ENCODE measurements at regions not wholly inside any gene's neighbourhood (a gene's known extent, or its start where the extent isn't known, plus 50 kb on each side); places are given as distances from the start of the nearest gene placed in this dataset.

GRCh38 chr1:164369698-164370365 is 189.2 kb upstream of the PBX1 start:
- WGBS, 3 donors: 6 to 12% (median 6%) methylated on average over 4 of the region's 4 CpGs
- TF ChIP-seq CTCF (IDR thresholded peaks at IDR 0.05) (no peak), POLR2A (IDR thresholded peaks at IDR 0.05) (no peak), EP300 (IDR thresholded peaks at IDR 0.05) (no peak)
- Histone ChIP-seq H3K9me3 (peaks cover 0 to 5% of the 10 kb centered on the region in 2 donors), H3K27ac (no peak overlapping the region), H3K27me3 (no peaks in the 10 kb centered on the region), H3K4me3 (no peak overlapping the region), H3K36me3 (no peaks in the 10 kb centered on the region), H3K4me1 (ENCODE audit: insufficient read depth) (no peaks in the 10 kb centered on the region)
- intact Hi-C loops (cut with DNase I): no loop called here
- DNase-seq: no peak

- no peak overlapping the region for H3K27ac ChIP-seq
- no peaks in the 10 kb centered on the region for H3K9me3 ChIP-seq
- no peak for DNase-seq
- intact Hi-C loops (cut with DNase I): no loop called here
- H3K4me3 ChIP-seq: no peak overlapping the region
- H3K36me3 ChIP-seq: no peaks in the 10 kb centered on the region
- TF ChIP-seq EP300 (IDR thresholded peaks at IDR 0.05): no peak
- TF ChIP-seq CTCF (IDR thresholded peaks at IDR 0.05): no peak
- no peak for TF ChIP-seq POLR2A (IDR thresholded peaks at IDR 0.05)
- 33 to 55% (median 35%) methylated on average over 4 of the region's 4 CpGs for WGBS, 3 donors
- no peaks in the 10 kb centered on the region for H3K4me1 ChIP-seq (ENCODE audit: insufficient read depth)
- no peaks in the 10 kb centered on the region for H3K27me3 ChIP-seq
Measured at GRCh38 chr1:164380893-164381292, 178.1 kb upstream of the PBX1 start.

GRCh38 chr1:164382384-164382783 is 176.6 kb upstream of the PBX1 start:
- H3K9me3 ChIP-seq: peaks cover 0 to 3% of the 10 kb centered on the region in 2 donors
- 85 to 89% (median 89%) methylated on average over 8 of the region's 8 CpGs for WGBS, 3 donors
- H3K4me1 ChIP-seq (ENCODE audit: insufficient read depth): no peaks in the 10 kb centered on the region
- H3K36me3 ChIP-seq: no peaks in the 10 kb centered on the region
- no peaks in the 10 kb centered on the region for H3K27me3 ChIP-seq
- H3K4me3 ChIP-seq: no peak overlapping the region
- no peak overlapping the region for H3K27ac ChIP-seq
- DNase-seq: no peak
- TF ChIP-seq CTCF (IDR thresholded peaks at IDR 0.05): no peak
- no peak for TF ChIP-seq POLR2A (IDR thresholded peaks at IDR 0.05)
- TF ChIP-seq EP300 (IDR thresholded peaks at IDR 0.05): no peak
- intact Hi-C loops (cut with DNase I): no loop called here

GRCh38 chr1:164384262-164384661 is 174.7 kb upstream of the PBX1 start:
- TF ChIP-seq POLR2A (IDR thresholded peaks at IDR 0.05) (no peak), CTCF (IDR thresholded peaks at IDR 0.05) (no peak), EP300 (IDR thresholded peaks at IDR 0.05) (no peak)
- no peak overlapping the region for H3K4me3 ChIP-seq
- DNase-seq: no peak
- no peaks in the 10 kb centered on the region for H3K4me1 ChIP-seq (ENCODE audit: insufficient read depth)
- WGBS, 3 donors: 56 to 75% (median 70%) methylated on average over 3 of the region's 3 CpGs
- intact Hi-C loops (cut with DNase I): no loop called here
- peaks cover 0 to 3% of the 10 kb centered on the region in 2 donors for H3K9me3 ChIP-seq
- H3K36me3 ChIP-seq: no peaks in the 10 kb centered on the region
- H3K27me3 ChIP-seq: no peaks in the 10 kb centered on the region
- H3K27ac ChIP-seq: no peak overlapping the region
